HG02885 (cell line): ENCODE measurements at regions not wholly inside any gene's neighbourhood (a gene's known extent, or its start where the extent isn't known, plus 50 kb on each side); places are given as distances from the start of the nearest gene placed in this dataset.

ENCODE experiments used
- ATAC-seq: cut with Tn5 transposase; IDR thresholded peaks from one replicate; pipeline ENCODE4 v1.9.1; 2021; ENCODE audit warnings: mild to moderate bottlenecking; ENCODE audit not compliant: unreplicated experiment, poor library complexity

- ATAC-seq: no peak
Measured at GRCh38 chr12:125299840-125300239, 234.6 kb downstream of the AACS start.

GRCh38 chr12:125300249-125300648, 235.0 kb downstream of the AACS start:
- no peak for ATAC-seq

- no peak for ATAC-seq
Measured at GRCh38 chr12:125303337-125303736, 238.1 kb downstream of the AACS start.

GRCh38 chr12:125304029-125304428, 238.8 kb downstream of the AACS start:
- ATAC-seq: no peak

DNA sequence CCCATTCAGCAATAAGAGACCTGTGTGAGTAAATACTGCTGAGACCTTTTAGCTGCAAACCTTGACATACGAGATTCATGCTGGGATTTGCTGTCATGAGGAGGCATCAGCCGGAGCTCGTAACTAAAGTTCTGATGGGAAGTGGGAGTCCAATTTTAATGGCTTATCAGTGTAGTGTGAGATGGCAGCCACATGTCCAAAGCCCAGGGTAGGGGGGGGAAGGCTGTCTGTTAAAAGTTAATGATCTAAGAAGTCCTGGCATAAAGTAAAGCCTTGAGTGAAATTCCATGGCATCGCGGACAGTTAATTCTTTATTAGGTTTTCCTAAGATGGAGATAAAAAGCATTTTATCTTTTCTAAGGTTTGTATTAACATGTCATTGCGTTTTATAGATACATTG, 240.0 kb downstream of the AACS start:
- no peak for ATAC-seq

DNA sequence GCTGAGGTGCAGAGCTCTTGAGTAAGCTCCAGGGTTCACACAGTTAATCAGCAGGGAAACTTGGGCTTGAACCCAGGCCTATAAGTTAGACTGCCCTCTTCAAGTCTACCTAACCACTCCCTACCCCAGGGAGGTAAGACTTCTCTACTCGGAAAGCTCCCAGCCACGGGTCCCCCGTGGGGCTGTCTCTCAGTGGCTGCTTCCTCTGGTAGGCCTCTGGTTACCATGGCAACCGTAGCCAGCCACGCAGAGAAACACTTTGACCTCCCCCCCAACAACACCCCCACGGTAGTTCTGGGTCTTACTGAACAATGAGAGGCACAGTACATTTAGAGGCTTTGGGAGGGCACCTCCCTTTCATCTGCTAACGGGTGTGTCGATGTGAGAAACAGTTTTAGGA, 245.2 kb downstream of the AACS start:
- ATAC-seq: no peak

DNA sequence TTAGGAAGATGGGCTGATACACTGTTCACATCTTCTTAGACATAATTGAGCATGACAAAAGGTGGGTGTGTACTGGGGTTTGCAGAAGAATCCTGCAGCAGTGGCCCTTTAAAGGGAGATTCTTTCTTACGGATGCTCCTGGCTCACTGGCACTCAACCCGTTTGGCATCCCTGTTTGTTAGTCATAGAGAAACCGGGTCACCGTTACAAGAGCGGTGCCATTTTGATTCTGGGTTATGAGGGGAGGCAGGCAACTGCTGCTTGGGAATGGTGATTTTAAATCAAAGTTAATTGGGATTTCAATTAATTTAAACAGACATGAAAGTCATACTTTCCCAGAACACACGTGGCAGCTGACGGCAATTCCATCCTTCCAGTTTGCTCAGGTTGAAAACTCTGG, 245.8 kb downstream of the AACS start:
- no peak for ATAC-seq

DNA sequence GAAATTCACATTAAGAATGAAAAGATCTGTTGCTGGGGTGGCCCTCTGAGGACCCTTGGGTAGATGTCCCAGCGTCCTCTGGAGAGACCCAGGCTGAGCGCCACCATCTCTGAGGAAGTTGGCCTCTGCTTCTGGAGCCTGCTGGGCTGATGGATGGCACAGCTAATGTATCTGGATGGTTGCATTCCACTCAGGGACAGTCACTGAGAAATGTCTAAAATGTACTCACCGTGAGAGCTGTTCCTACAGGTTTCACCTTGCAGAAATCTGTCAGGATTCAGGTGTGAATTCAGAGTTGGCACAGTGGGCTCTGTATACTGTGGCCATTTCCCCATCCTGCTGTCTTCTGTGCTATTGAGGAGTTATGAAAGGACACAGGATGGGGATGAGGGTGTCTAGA, 247.2 kb downstream of the AACS start:
- no peak for ATAC-seq

GRCh38 chr12:125314051-125314755, 249.0 kb downstream of the AACS start:
- ATAC-seq: no peak

GRCh38 chr12:125315771-125316170, 250.5 kb downstream of the AACS start:
- no peak for ATAC-seq

DNA sequence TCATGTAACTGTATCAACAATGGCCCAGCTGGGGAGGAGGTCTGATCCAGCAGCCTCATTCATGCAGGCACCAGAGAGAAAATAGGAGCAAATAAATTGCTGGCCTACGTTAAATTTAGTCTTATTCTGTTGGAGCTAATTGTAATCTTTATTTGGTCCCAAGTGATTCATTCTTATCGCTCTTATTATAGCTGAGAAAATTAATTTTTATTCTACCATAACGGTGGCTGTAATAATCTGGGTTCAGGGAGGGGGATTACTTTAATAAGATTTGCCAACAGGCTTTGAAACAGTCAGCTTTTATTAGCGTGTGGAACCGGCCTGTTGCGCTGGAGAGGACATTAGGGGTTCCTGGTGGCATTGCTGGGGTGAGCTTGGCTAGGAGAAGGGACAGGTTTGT, 254.9 kb downstream of the AACS start:
- no peak for ATAC-seq

- ATAC-seq: no peak
Measured at GRCh38 chr12:125324861-125325490, 259.7 kb downstream of the AACS start.

- no peak for ATAC-seq
Measured at GRCh38 chr12:125329239-125330102, 264.2 kb downstream of the AACS start.

GRCh38 chr12:125330645-125331341, 265.6 kb downstream of the AACS start:
- peak; percentile 87 for ATAC-seq

- ATAC-seq: peak; percentile 7
Measured at GRCh38 chr12:125331342-125332052, 266.3 kb downstream of the AACS start.

DNA sequence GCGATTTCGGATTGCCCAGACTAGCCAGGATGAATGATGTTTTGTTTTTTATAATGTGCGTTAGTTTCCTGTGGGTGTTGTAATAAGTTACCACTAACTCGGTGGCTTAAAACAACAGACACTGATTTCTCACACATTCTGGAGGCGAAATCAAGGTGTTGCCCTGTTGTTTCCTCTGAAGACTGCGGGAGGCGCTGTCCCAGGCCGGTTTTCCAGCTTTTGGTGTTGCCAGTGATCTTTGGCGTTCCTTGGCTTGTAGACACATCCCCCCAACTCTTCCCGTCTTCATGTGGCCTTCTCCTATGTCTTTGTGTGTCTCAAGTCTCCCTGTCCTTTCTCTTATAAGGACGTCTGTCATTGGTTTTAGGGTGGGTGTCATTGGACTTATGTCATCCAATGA, 267.7 kb downstream of the AACS start:
- no peak for ATAC-seq

DNA sequence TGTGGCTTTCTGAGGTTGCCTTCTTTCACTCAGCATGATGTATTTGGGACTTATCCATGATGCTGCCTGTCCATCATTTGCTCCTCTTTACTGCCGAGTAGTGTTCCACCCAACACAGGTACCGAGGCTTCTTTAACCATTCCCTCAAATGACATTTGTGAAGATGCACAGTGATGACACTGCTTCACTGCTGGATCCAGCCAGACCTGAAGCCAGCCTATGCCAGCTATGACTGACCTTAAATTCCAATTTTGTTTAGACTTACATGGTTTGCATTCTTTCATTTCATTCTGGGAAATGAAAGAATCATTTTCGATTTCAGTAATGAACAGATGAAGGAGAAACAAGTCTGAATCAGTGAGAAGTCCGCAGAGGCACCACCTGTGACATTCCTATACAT, 271.0 kb downstream of the AACS start:
- ATAC-seq: no peak

GRCh38 chr12:125340791-125341190, 275.6 kb downstream of the AACS start:
- no peak for ATAC-seq

DNA sequence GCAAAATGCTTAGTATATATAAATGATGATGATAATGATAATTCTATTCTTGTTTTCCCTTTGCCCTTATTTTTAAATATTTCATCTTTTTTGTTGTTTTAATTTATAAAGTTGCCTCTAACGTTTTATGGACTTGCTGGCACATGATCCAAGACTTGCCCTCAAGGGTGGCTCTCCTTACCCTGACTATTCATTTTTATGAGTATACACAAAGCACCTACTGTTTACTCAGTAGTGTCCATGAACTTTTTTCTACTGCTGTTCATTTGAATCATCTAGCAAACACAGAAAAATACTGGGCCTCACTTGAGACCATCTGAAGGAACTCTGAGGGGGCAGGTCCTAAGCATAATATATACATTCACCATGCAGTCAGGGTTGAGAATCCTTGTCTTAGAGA, 276.2 kb downstream of the AACS start:
- no peak for ATAC-seq

GRCh38 chr12:125343649-125344048, 278.4 kb downstream of the AACS start:
- ATAC-seq: no peak
